SHP77 treated with DMSO at 0.1 percent for 48 hours (cell line): ENCODE measurements at regions not wholly inside any gene's neighbourhood (a gene's known extent, or its start where the extent isn't known, plus 50 kb on each side); places are given as distances from the start of the nearest gene placed in this dataset.
A peak's percentile ranks its signal among the peaks of the same experiment; 100 is the strongest.
"Not testable (repeated sequence)": the region's sequence is repeated elsewhere in the genome, so short reads cannot be mapped to it uniquely, and the experiment has no call there.

Experiments
- DNase-seq: peaks from one replicate; lab custom pipeline; 2025; lab: John Stamatoyannopoulos, UW

- no peak for DNase-seq
Measured at GRCh38 chr20:30484009-30484748, 773.3 kb upstream of the DEFB115 start.

- DNase-seq: no peak
Measured at GRCh38 chr20:30484749-30485070, 772.8 kb upstream of the DEFB115 start.

GRCh38 chr20:30485331-30486102 is 771.9 kb upstream of the DEFB115 start:
- DNase-seq: no peak

- no peak for DNase-seq
Measured at GRCh38 chr20:30486103-30486478, 771.4 kb upstream of the DEFB115 start.

GRCh38 chr20:30487461-30487860 is 770.0 kb upstream of the DEFB115 start:
- DNase-seq: not testable (repeated sequence)

- DNase-seq: no peak
Measured at GRCh38 chr20:30487947-30488926, 769.2 kb upstream of the DEFB115 start.

- no peak for DNase-seq
Measured at GRCh38 chr20:30488941-30489613, 768.4 kb upstream of the DEFB115 start.

GRCh38 chr20:30489614-30490003 is 767.9 kb upstream of the DEFB115 start:
- no peak for DNase-seq

- DNase-seq: no peak
Measured at GRCh38 chr20:30491016-30491415, 766.4 kb upstream of the DEFB115 start.

- not testable (repeated sequence) for DNase-seq
Measured at GRCh38 chr20:30496656-30497055, 760.8 kb upstream of the DEFB115 start.

GRCh38 chr20:30497191-30497590 is 760.3 kb upstream of the DEFB115 start:
- not testable (repeated sequence) for DNase-seq

- DNase-seq: no peak
Measured at GRCh38 chr20:30499123-30499522, 758.3 kb upstream of the DEFB115 start.

GRCh38 chr20:30499716-30500446 is 757.6 kb upstream of the DEFB115 start:
- not testable (repeated sequence) for DNase-seq

- peak; percentile 37 for DNase-seq
Measured at GRCh38 chr20:30500447-30500820, 757.0 kb upstream of the DEFB115 start.

- DNase-seq: no peak
Measured at GRCh38 chr20:30500829-30501440, 756.5 kb upstream of the DEFB115 start.

- no peak for DNase-seq
Measured at GRCh38 chr20:30502670-30503069, 754.8 kb upstream of the DEFB115 start.

- not testable (repeated sequence) for DNase-seq
Measured at GRCh38 chr20:30503204-30503603, 754.3 kb upstream of the DEFB115 start.

- no peak for DNase-seq
Measured at GRCh38 chr20:30503992-30504570, 753.4 kb upstream of the DEFB115 start.

- no peak for DNase-seq
Measured at GRCh38 chr20:30505566-30505965, 751.9 kb upstream of the DEFB115 start.

- no peak for DNase-seq
Measured at GRCh38 chr20:30506100-30506499, 751.4 kb upstream of the DEFB115 start.
